MM.1S (cell line): ENCODE measurements at regions not wholly inside any gene's neighbourhood (a gene's known extent, or its start where the extent isn't known, plus 50 kb on each side); places are given as distances from the start of the nearest gene placed in this dataset.

Source experiments
- DNase-seq: peaks from one replicate; pipeline ENCODE4 v3.0.0-alpha.2; 2015
- H2AFZ ChIP-seq: fragments of 300-600 bp; sonication (generic); 2 replicates; pipeline ENCODE4 v1.6.0; 2016; ENCODE audit warnings: antibody characterized with exemption, low read length
- H3F3A ChIP-seq: fragments of 300-600 bp; sonication (generic); 2 replicates; pipeline ENCODE4 v1.6.1; 2016; ENCODE audit warnings: mild to moderate bottlenecking, antibody characterized with exemption, low read length, moderate library complexity, mixed read lengths; ENCODE audit not compliant: insufficient read depth
- H3K27ac ChIP-seq: fragments of 300-600 bp; sonication (generic); 2 replicates; pipeline ENCODE4 v1.5.1; 2016; ENCODE audit warnings: mild to moderate bottlenecking, low read length
- H3K27me3 ChIP-seq: fragments of 300-600 bp; sonication (generic); replicated peaks from 2 replicates; pipeline ENCODE4 v1.6.0; 2016; ENCODE audit warnings: low read length; ENCODE audit not compliant: insufficient read depth
- H3K36me3 ChIP-seq: fragments of 300-600 bp; sonication (generic); replicated peaks from 2 replicates; pipeline ENCODE4 v1.6.1; 2016; ENCODE audit warnings: mild to moderate bottlenecking, low read length, mixed read lengths; ENCODE audit not compliant: insufficient read depth
- H3K4me1 ChIP-seq: fragments of 300-600 bp; sonication (generic); 2 replicates; pipeline ENCODE4 v1.6.1; 2016; ENCODE audit warnings: low read length, mixed read lengths
- H3K4me2 ChIP-seq: fragments of 300-600 bp; sonication (generic); 2 replicates; pipeline ENCODE4 v1.6.0; 2016; ENCODE audit warnings: low read depth, low read length
- H3K4me3 ChIP-seq: fragments of 300-600 bp; sonication (generic); 2 replicates; pipeline ENCODE4 v1.5.1; 2016; ENCODE audit warnings: low read length, mixed read lengths
- H3K79me2 ChIP-seq: fragments of 300-600 bp; sonication (generic); 2 replicates; pipeline ENCODE4 v1.6.1; 2016; ENCODE audit warnings: mixed run types, low read length, mixed read lengths
- H3K9ac ChIP-seq: fragments of 300-600 bp; sonication (generic); 2 replicates; pipeline ENCODE4 v1.6.1; 2016; ENCODE audit warnings: low read length, mixed read lengths
- H3K9me2 ChIP-seq: fragments of 300-600 bp; sonication (generic); replicated peaks from 2 replicates; pipeline ENCODE4 v1.6.1; 2016; ENCODE audit warnings: mild to moderate bottlenecking, low read length, mixed read lengths; ENCODE audit not compliant: insufficient read depth
- H3K9me3 ChIP-seq: fragments of 300-600 bp; sonication (generic); replicated peaks from 2 replicates; pipeline ENCODE4 v1.6.1; 2016; ENCODE audit warnings: mild to moderate bottlenecking, low read length, mixed read lengths; ENCODE audit not compliant: insufficient read depth
- H4K20me1 ChIP-seq: fragments of 300-600 bp; sonication (generic); 2 replicates; pipeline ENCODE4 v1.6.1; 2016; ENCODE audit warnings: mild to moderate bottlenecking, low read length, moderate library complexity, mixed read lengths; ENCODE audit not compliant: insufficient read depth
- CTCF ChIP-seq: fragments of 300-600 bp; sonication (generic); IDR thresholded peaks from 2 replicates; pipeline ENCODE4 v1.5.1; 2016; ENCODE audit warnings: antibody characterized with exemption, low read length, mixed read lengths
- EZH2 ChIP-seq: fragments of 300-600 bp; sonication (generic); optimal IDR thresholded peaks from 2 replicates; pipeline ENCODE3; 2017; ENCODE audit warnings: low read depth, mild to moderate bottlenecking, antibody characterized with exemption, low read length, mixed read lengths
- EZH2phosphoT487 ChIP-seq: fragments of 300-600 bp; sonication (generic); IDR thresholded peaks from 2 replicates; pipeline ENCODE4 v1.6.1; 2018; ENCODE audit warnings: antibody characterized with exemption, low read length

GRCh38 chr1:5757187-5757805, 234.9 kb downstream of the NPHP4 start:
- Histone ChIP-seq H3K4me2 (no peak overlapping the region), H3K9ac (no peak overlapping the region), H3F3A (no peaks in the 10 kb centered on the region), H3K79me2 (no peaks in the 10 kb centered on the region), H3K36me3 (no peaks in the 10 kb centered on the region), H3K9me3 (no peaks in the 10 kb centered on the region), H3K9me2 (no peaks in the 10 kb centered on the region), H3K4me1 (no peaks in the 10 kb centered on the region), H3K27me3 (peaks cover 94% of the 10 kb centered on the region), H4K20me1 (no peaks in the 10 kb centered on the region), H2AFZ (no peak overlapping the region), H3K27ac (no peak overlapping the region), H3K4me3 (no peak overlapping the region)
- no peak for DNase-seq
- TF ChIP-seq EZH2 (no peak), EZH2phosphoT487 (no peak), CTCF (no peak)

- no peaks in the 10 kb centered on the region for H3K79me2 ChIP-seq
- H4K20me1 ChIP-seq, result no peaks in the 10 kb centered on the region
- H3K27me3 ChIP-seq, result peaks cover 94% of the 10 kb centered on the region
- TF ChIP-seq EZH2 (no peak), EZH2phosphoT487 (no peak), CTCF (no peak)
- H3K36me3 ChIP-seq, result no peaks in the 10 kb centered on the region
- H3K4me2 ChIP-seq, result no peak overlapping the region
- no peak overlapping the region for H3K9ac ChIP-seq
- no peaks in the 10 kb centered on the region for H3K9me3 ChIP-seq
- no peak overlapping the region for H2AFZ ChIP-seq
- no peaks in the 10 kb centered on the region for H3F3A ChIP-seq
- H3K4me1 ChIP-seq, result no peaks in the 10 kb centered on the region
- no peak overlapping the region for H3K4me3 ChIP-seq
- no peak overlapping the region for H3K27ac ChIP-seq
- DNase-seq, result no peak
- no peaks in the 10 kb centered on the region for H3K9me2 ChIP-seq
Measured at GRCh38 chr1:5756434-5757186, 235.6 kb downstream of the NPHP4 start.

GRCh38 chr1:5755552-5756125, 236.6 kb downstream of the NPHP4 start:
- TF ChIP-seq EZH2 (no peak), EZH2phosphoT487 (no peak), CTCF (no peak)
- Histone ChIP-seq H3K36me3 (no peaks in the 10 kb centered on the region), H3K27me3 (peaks cover 94% of the 10 kb centered on the region), H3K9me3 (no peaks in the 10 kb centered on the region), H3K4me2 (no peak overlapping the region), H3K79me2 (no peaks in the 10 kb centered on the region), H2AFZ (no peak overlapping the region), H3K9me2 (no peaks in the 10 kb centered on the region), H3F3A (no peaks in the 10 kb centered on the region), H3K4me1 (no peaks in the 10 kb centered on the region), H4K20me1 (no peaks in the 10 kb centered on the region), H3K27ac (no peak overlapping the region), H3K9ac (no peak overlapping the region), H3K4me3 (no peak overlapping the region)
- no peak for DNase-seq
